ENCODE measurements at regions not wholly inside any gene's neighbourhood (a gene's known extent, or its start where the extent isn't known, plus 50 kb on each side); places are given as distances from the start of the nearest gene placed in this dataset.

DNA sequence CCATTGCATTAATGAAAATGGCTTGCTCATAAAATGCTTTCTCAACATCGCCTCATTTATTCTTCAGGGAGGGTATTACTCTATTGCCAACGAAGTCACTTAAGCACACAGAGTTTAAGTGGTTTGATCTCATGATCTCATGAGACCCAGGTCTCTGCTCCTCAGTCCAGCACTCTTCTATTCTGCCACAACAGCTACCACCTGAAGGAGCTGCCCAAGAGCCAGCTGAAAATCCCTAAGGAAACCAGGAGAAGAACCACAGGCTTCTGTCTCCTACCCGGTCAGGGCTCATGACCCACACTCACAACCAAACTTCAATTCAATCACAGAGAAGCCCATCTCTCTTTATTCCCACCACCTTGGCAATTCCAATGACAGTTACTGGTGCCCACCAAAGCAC, 85.5 kb upstream of the GPM6B start:
- no peak for DNase-seq

DNA sequence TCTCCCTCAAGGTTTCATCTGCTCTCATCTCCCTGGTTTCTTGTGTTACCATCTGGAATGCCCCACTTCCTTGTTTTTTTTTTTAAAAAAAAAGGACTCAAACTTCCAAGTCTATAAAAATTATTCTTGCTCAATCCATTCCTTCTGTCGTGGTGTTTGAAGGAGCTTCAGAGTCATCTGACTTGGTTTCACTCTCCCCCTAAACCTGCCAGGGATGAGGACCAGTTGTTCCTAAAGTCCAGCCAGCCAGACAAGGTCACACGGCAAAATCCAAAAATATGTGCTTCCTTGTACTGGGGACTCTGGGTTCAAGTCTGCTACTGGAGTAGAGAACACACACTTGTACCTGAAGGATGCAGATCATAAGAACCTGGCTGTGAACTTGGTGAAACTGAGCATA, 84.5 kb upstream of the GPM6B start:
- DNase-seq = no peak

DNA sequence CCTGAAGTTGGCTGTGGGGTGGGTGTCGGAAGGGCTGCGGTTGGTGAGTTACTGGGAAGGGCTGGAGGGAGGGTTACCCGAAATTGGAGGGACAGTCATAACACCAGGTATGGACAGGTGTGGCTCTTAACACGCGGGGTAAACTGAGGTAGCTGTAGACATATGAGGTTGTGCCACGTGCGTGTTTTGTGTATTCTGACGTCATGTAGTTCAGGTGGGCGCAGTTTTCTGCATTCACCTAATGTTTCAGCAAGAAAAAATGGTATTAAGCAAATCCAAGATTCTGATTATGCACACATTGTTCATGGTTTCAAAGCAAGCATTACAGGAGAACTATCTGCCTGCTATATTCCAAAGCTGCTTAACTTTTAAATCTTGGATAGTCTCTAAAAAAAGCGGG, 83.5 kb upstream of the GPM6B start:
- DNase-seq = no peak

DNA sequence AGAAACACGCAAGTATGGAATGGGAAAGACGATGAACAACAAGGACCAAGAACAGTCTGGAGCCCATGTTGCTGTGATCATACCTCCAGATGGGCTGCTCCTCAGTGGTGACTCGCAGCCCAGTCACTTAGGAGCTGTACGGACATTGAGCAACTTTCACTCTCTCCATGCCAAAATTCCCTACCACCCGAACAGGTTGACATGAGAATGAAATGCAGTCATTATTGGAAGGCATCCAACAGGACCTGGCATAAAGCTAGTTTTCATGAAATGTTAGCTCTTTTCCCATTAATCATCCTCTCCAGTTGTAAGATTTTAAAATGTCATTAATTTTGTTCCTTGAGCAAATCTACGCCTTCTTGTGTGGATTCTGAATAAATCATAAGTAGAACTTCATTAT, 82.7 kb upstream of the GPM6B start:
- DNase-seq = peak; percentile 53

DNA sequence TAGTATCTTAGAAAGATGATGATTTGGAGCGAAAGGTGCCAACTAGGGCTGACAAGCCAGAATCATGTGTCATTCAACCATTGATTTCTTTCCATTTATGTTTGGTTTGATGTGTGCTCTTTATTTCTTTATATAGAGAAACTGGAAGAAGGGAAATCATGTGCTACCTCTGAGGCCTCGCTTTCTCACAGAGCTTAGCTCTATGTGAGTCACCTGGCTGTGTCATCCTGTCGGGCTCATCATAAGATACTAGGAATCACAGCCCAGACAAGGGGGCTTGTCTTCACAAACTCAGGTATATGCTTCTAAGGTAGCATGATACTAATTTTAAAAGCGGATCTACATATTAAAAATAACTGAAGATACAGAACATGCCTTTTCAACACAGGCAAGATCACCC, 81.7 kb upstream of the GPM6B start:
- no peak for DNase-seq

DNA sequence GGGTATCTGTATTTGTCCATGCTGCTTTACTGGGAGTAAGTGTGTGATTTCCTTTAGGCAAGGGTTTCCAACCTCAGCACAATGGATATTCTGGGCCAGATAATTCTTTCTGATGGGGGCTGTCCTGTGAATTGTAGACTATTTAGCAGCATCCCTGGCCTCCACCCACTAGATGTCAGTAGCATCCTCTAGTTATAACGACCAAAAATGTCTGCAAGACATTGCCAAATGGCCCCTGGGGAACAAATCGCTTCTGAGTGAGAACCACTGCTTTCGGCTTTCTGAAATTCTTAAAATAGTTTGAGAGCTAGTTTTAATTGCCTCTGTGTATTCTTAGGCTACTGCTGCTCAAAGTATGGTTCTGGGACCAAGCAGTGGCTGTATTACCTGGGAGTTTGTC, 81.2 kb upstream of the GPM6B start:
- peak; percentile 7 for DNase-seq

DNA sequence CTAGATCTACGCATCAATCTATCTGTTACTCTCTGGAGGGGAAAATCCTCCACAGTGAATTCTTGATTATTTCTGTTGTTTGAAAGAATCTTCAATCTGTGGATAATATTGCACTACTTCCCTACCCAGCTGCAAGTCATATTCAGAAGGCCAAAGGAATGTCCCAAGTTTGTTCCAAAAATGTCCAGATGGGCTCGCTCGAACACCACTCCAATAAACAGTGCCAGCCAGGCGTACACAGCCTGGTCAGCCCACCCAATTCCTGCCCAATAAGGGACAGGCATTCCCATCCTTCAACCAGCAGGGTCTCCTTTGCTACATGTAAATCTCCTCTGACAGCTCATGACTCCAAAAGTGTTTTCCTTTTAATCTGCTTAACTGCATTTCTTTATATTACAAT, 80.7 kb upstream of the GPM6B start:
- DNase-seq = no peak

DNA sequence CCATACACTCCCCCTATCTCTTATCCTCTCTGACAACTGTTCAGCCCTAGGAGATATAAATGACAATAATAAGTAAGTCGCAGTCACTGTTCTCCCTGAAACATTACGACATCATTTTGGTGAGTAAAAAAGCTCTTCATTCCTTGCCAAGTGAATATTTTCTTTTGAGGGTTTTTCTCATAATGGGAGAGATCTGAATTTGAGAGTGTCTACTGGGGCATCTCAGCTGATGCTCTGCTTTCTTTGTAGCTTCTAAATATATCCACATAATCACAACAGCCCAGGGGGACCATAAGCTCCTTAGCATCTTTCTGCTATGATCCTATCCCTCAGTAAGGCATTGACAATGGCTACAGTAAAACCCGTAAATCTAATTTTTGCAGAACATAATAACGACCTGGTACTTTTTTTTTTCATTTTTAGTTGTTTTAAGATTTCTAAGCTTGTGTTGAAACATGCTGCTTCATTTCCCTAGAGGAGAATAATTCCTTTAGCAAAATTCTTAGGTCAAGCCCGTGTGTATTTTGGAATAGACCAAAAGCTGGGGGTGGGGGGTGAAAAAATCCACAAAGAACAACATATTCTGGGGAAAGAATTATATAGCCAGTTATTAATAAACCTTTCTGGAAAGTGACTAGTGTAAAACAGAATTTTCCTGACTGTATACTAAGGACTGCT, 78.1 kb upstream of the GPM6B start:
- no peak for DNase-seq

DNA sequence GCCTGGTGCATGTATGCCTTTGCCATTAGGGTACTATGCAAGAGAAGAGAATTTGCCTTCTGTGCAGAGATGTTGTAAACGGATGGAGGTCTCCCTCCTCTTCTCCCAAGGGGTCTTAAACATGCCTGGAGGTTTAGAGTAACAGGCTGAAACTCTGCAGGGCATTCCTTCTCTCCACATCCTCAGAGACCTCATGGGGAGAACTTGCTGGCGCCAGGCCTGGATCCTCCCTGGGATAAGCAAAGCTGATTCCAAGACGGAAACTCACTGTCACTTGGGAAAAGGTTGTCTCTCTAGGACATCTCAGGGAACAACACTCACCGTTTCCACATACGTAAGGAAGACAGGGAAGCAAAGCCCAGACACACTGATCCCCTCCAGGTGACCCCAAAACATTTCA, 76.9 kb upstream of the GPM6B start:
- no peak for DNase-seq

DNA sequence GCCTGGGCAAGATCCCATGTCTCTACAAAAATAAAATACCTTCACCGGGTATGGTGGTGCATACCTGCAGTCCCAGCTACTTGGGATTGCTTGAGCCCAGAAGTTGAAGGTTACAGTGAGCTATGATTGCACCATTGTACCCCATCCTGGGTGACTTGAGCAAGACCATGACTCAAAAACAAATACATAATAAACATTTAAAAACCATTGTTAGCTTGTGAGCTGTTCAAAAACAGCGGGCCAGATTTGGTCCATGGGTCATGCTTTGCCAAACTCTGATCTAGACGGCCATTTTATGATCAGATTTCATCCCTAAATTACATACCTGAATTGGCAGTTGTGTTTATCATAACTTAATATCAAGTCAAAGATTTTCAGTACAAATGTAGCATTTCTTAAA, 76.0 kb upstream of the GPM6B start:
- DNase-seq = no peak

DNA sequence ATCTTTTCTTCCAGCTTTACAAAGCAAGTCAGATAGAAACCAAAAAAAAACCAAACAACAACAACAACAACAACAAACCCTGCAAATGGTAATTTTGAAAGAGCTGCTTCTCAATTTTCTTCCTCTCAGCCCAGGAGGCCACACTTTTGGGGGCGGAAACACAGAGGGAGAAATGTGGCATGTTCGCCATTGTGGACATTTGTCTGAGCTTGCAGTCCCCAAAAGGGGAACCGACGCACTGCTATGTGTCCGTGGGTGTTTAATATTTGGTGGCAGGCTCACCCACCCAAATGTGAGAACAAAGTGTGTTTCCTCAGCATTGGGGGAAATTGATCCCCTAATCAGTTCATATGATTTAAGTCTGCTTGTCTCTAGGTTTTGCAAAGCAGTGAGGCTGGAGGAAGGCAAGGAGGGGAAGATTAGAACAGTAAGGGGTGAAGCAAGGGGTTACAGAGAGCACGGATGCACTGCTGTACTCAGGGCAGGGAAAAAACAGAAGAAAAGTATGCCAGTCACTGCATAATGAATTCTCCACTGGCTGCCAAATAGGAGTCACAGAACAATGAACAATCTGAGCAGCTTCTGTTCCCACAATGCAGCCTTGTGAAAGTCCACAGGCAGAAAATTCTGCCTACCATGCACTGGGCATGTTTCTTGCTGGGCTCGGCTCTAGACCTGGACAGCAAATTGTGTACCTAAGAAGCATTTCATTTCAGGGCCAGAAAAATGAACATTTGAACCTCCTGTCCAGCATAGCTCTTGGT, 74.7 kb upstream of the GPM6B start:
- no peak for DNase-seq

DNA sequence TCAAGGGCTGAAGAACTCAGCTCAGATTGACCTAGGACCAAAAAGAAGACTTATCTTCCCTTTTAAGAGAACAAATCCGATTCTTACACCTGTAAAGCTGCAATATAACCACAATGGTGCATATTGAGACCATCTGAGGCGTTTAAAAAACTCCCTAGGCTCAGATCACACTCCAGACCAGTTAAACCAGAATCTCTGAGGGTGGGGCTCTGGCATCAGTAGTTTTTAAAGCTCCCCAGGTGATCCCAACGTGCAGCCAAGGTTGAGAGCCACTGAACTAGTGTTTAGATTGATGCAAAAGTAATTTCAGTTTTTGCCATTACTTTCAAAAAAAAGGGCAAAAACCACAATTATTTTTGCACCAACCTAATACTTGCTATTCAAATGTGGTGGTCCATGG, 73.9 kb upstream of the GPM6B start:
- no peak for DNase-seq

DNA sequence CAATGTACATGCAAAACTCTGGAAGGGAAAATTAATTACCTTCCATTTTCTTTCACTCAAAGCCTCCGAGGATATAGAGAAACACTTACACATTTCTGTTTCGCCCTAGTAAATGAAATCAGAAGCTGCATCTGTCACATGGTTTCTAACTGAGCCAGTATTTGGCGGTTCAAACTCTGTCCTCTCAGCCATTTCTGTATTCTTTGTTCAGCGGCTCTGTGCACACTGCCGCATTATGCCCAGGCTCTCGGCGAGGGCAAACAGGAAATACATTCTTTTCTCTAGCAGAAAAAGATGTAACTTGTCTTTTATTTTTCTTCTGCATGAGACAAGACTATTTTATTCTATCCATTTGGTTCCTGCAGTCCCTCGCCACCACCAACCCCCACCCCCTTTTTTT, 71.4 kb upstream of the GPM6B start:
- DNase-seq = no peak

DNA sequence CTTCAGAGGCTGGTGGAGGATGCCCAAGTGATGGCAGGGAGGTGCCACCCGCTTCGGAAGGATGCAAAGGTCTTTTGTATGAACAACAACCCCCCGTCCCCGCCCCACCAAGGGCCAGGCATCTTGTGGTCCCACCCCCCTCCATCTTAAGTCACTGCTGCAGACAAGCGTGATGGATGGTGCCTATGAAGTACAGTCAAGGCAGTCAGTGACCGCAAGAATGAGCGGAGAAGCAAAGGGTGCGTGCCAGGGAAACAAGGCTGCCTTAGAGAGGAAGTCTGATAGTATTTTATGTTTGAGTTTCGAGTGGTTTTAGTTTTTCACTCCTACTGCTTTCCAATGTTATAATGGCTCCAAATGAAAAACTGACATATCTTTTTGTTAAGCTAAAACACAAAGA, 68.7 kb upstream of the GPM6B start:
- no peak for DNase-seq

DNA sequence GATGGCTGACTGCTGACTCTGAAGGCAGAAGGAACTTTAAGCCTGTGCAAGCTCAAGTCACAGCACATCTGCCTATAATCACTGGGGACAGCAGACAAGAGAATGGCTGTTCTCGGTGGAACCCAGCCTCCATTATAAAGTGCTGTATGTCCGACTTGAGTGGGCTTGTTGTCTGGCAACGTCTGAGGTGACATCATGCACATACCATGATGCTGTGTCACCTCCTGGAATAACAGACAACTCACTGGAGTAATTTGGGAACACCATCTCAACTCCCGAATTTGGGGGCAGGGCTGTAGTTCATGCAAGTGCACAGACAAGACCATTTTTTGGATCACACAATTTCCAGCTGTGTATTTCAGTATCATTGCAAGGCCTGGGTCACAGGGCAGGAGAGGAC, 59.8 kb upstream of the GPM6B start:
- DNase-seq = no peak

DNA sequence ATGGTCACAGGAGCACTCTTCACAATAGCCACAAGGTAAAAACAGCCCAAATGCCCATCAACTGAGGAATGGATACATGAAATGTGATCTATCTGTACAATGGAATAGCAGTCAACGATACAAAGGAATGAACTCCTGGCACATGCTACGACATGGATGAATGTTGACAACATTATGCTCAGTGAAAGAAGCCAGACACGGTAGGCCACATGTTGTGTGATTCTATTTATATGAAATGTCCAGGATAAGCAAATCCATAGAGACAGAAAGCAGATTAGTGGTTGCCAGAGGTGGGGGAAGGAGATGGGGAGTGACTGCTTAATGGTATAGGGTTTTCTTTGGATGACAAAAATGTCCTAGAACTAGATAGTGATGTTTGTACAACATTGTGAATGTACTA, 58.7 kb upstream of the GPM6B start:
- DNase-seq = no peak

DNA sequence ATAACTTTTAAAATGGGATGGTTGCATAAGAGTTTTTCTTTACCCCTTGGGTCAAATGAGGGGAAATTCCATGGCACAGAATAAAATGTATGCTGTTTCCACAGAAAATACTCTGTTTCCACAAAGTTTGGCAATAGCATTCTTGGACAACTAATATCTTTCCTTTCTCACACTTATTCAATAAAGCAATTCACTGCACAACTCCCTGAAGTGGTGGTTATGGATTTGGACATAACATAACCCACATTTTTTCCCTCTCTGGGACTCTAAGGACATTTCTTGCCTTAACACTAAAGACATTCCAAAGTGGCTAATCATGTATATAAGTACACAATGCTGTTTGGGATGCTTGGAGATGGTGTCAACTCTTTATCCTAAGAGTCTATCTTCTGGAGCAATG, 51.7 kb upstream of the GPM6B start:
- DNase-seq = peak; percentile 4
